Stomach (tissue), 8 donors: ENCODE measurements at regions not wholly inside any gene's neighbourhood (a gene's known extent, or its start where the extent isn't known, plus 50 kb on each side); places are given as distances from the start of the nearest gene placed in this dataset.

Experiments used
- DNase-seq, 2 donors: peaks; one replicate each; pipeline versions ENCODE4 v3.0.0 to v3.0.0-alpha.2; 2013 to 2019
- H3K27ac ChIP-seq, 5 donors: fragments of 200-600 bp in 4 of 5; sonication (generic) in 4 of 5; one replicate each; pipeline ENCODE4 v1.5.1; 2013 to 2019; ENCODE audit warnings: mild to moderate bottlenecking in 1 of 5, moderate library complexity in 1 of 5
- H3K27me3 ChIP-seq, 3 donors: fragments of 200-600 bp; sonication (generic); one replicate each; pipeline ENCODE4 v1.5.1; 2017 to 2019; ENCODE audit warnings: mixed run types in 1 of 3
- H3K36me3 ChIP-seq, 4 donors: fragments of 200-600 bp; sonication (generic); 1 replicate in 3 of 4; 2 replicates in 1 of 4; pipeline ENCODE4 v1.5.1; 2016 to 2019
- H3K4me1 ChIP-seq, 4 donors: fragments of 200-600 bp; sonication (generic); one replicate each; pipeline ENCODE4 v1.5.1; 2016 to 2019
- H3K4me3 ChIP-seq, 4 donors: fragments of 200-600 bp; sonication (generic) in 3 of 4; one replicate each; pipeline ENCODE4 v1.5.1; 2016 to 2019; ENCODE audit warnings: mild to moderate bottlenecking in 1 of 4
- H3K9me3 ChIP-seq, 4 donors: fragments of 200-600 bp; sonication (generic); one replicate each; pipeline ENCODE4 v1.5.1; 2016 to 2019
- CTCF ChIP-seq, 7 experiments: fragments of 450-650 bp in 4 of 7; fragments of 200-600 bp in 3 of 7; sonication (generic) in 3 of 7; IDR thresholded peaks; one replicate each; pipeline ENCODE4 v1.5.1; 2016 to 2019; ENCODE audit warnings: antibody characterized with exemption in 7 of 7, control low read depth in 2 of 7, mild to moderate bottlenecking in 1 of 7
- EP300 ChIP-seq: sonication (generic); formaldehyde crosslinking; IDR thresholded peaks from one replicate; pipeline ENCODE4 v1.6.1; 2017; ENCODE audit warnings: antibody characterized with exemption
- POLR2A ChIP-seq, 4 donors: fragments of 450-650 bp; IDR thresholded peaks; one replicate each; pipeline ENCODE4 v1.6.1; 2016; ENCODE audit warnings: antibody characterized with exemption in 4 of 4, control low read depth in 2 of 4, mild to moderate bottlenecking in 1 of 4, moderate library complexity in 1 of 4
- POLR2AphosphoS5 ChIP-seq, 3 donors: sonication (generic); formaldehyde crosslinking; IDR thresholded peaks; one replicate each; pipeline ENCODE4 v1.6.1; 2016; ENCODE audit warnings: antibody characterized with exemption in 3 of 3
- WGBS, 5 donors: extraction: QIAGEN DNeasy Blood & Tissue Kit in 3 of 5; methylation state at CpG; one replicate each; pipeline versions ENCODE4 v1.1.5 to v1.1.7; 2013 to 2018; 5-methylcytosine and 5-hydroxymethylcytosine counted together
- intact Hi-C: fragments of 100-400 bp; cut with DNase I; formaldehyde crosslinking; loops from one replicate; pipeline ENCODE4 v1.15.1; 2023; ENCODE audit warnings: low total_unique reads
- donor health status: healthy with polysubstance abuse.
- donor health status: Bipolar disorder and iron deficiency.
- donor health status: healthy.

DNA sequence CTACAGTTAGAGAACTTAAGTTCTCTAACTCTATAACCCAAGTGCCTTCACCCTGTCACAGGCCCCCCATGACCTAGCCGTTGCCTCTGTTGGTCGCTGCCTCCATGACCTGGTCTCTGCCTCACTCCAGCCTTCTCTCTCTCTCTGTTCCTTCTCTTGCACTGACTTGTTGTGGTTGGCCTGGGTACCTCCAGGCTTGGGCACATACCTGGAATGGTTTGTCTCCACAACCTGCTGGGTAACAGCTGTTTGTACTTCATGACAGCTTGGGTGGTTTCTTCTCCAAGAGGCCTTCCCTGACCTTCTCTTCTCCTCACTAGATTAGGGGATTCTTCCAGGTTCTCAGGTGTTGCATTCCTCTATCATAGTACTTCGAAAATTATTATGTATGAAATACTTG lies 371.6 kb upstream of the USP24 start:
- H3K27ac ChIP-seq = no peak overlapping the region
- no peak for TF ChIP-seq EP300
- no peak for TF ChIP-seq POLR2A (IDR thresholded peaks at IDR 0.05)
- TF ChIP-seq POLR2AphosphoS5 (IDR thresholded peaks at IDR 0.05) = no peak
- no peak for DNase-seq
- H3K4me1 ChIP-seq = peaks cover 0 to 13% (median 2%) of the 10 kb centered on the region in 4 donors
- H3K27me3 ChIP-seq = no peaks in the 10 kb centered on the region
- no peaks in the 10 kb centered on the region for H3K36me3 ChIP-seq
- H3K9me3 ChIP-seq = no peaks in the 10 kb centered on the region
- H3K4me3 ChIP-seq = no peak overlapping the region
- WGBS, 5 donors = 88 to 95% (median 89%) methylated on average over 3 of the region's 3 CpGs
- intact Hi-C loops = no loop called here

DNA sequence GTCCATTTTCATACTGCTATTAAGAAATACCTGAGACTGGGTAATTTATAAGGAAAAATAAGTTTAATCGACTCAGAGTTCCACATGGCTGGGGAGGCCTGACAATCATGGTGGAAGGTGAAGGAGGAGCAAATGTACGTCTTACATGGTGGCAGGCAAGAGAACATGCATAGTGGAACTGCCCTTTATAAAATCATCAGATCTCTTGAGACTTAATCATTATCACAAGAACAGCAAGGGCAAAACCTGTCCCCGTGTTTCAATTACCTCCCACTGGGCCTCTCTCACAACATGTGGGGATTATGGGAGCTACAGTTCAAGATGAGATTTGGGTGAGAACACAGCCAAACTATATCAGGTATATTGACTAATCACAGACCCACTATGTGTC lies 370.2 kb upstream of the USP24 start:
- TF ChIP-seq EP300 (no peak), CTCF (IDR thresholded peaks at IDR 0.05) (no peak), POLR2A (IDR thresholded peaks at IDR 0.05) (no peak), POLR2AphosphoS5 (IDR thresholded peaks at IDR 0.05) (no peak)
- peaks cover 0 to 13% (median 2%) of the 10 kb centered on the region in 4 donors for H3K4me1 ChIP-seq
- intact Hi-C loops = no loop called here
- no peak overlapping the region for H3K27ac ChIP-seq
- no peaks in the 10 kb centered on the region for H3K27me3 ChIP-seq
- H3K4me3 ChIP-seq = no peak overlapping the region
- H3K36me3 ChIP-seq = no peaks in the 10 kb centered on the region
- no peak for DNase-seq
- 68 to 85% (median 79%) methylated on average over 3 of the region's 3 CpGs for WGBS, 5 donors
- H3K9me3 ChIP-seq = no peaks in the 10 kb centered on the region

GRCh38 chr1:55584526-55585401 lies 369.6 kb upstream of the USP24 start:
- intact Hi-C loops = no loop called here
- Histone ChIP-seq H3K4me3 (no peak overlapping the region), H3K9me3 (no peaks in the 10 kb centered on the region), H3K27me3 (no peaks in the 10 kb centered on the region), H3K4me1 (peaks cover 0 to 13% (median 2%) of the 10 kb centered on the region in 4 donors), H3K36me3 (no peaks in the 10 kb centered on the region), H3K27ac (no peak overlapping the region)
- TF ChIP-seq POLR2A (IDR thresholded peaks at IDR 0.05) (no peak), POLR2AphosphoS5 (IDR thresholded peaks at IDR 0.05) (no peak), EP300 (no peak), CTCF (IDR thresholded peaks at IDR 0.05) (no peak)
- DNase-seq = peak in 1 of 2 donors; percentile 81
- 25 to 55% (median 49%) methylated on average over 2 of the region's 2 CpGs for WGBS, 5 donors

DNA sequence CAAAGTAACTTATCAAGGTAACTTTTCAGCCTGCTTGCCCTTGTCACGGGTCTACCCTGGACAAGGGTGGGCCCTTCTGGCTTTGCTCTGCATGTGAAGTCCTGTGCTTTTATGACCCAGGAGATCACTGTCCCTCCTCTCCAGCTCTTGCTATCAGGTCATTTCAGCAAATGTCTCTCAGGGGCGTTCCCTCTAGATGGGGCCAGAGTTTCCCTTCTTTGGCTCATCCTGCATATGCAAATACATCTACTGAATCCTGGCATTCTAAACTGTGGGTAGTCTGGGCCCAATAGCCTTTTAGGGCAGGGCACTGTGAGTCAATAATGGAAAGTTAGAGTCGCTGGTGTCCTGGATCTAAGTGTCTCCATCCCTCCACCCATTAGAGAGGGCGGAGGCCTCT lies 366.9 kb upstream of the USP24 start:
- WGBS, 5 donors = 73 to 87% (median 84%) methylated on average over 4 of the region's 4 CpGs
- intact Hi-C loops = no loop called here

More for the DNA sequence above, 366.9 kb upstream of the USP24 start:
- no peak for DNase-seq
- no peaks in the 10 kb centered on the region for H3K27me3 ChIP-seq
- no peak overlapping the region for H3K4me3 ChIP-seq
- peaks cover 0 to 13% (median 2%) of the 10 kb centered on the region in 4 donors for H3K4me1 ChIP-seq
- no peak for TF ChIP-seq POLR2A (IDR thresholded peaks at IDR 0.05)
- no peak for TF ChIP-seq EP300
- no peak for TF ChIP-seq POLR2AphosphoS5 (IDR thresholded peaks at IDR 0.05)
- no peak for TF ChIP-seq CTCF (IDR thresholded peaks at IDR 0.05)
- peak overlapping the region in 3 of 5 donors; percentile 62 to 74 (median 68) for H3K27ac ChIP-seq
- H3K36me3 ChIP-seq = no peaks in the 10 kb centered on the region
- H3K9me3 ChIP-seq = no peaks in the 10 kb centered on the region
